Activated B cell treated with CpG ODN at 0.5 μM for 24 hours (primary cell): ENCODE measurements at regions not wholly inside any gene's neighbourhood (a gene's known extent, or its start where the extent isn't known, plus 50 kb on each side); places are given as distances from the start of the nearest gene placed in this dataset.

ENCODE experiments used
- ATAC-seq: fragments of 200-7000 bp; cut with Tn5 transposase; one replicate; pipeline ENCODE4 v1.10.0; 2021; ENCODE audit warnings: low read depth, mild to moderate bottlenecking, moderate library complexity
- CTCF ChIA-PET: fragments of 350-600 bp; sonication (Branson Sonifier 250); formaldehyde crosslinking; loops from one replicate; lab custom pipeline; 2021; ENCODE audit warnings: antibody characterized with exemption; lab: Charles Lee
- POLR2A ChIA-PET: fragments of 350-600 bp; sonication (Branson Sonifier 250); formaldehyde crosslinking; loops from one replicate; lab custom pipeline; 2021; ENCODE audit warnings: antibody characterized with exemption; lab: Charles Lee
- DNase-seq: peaks from one replicate; pipeline ENCODE4 v3.0.0; 2022
- H3K27ac Mint-ChIP-seq: one replicate; pipeline ENCODE4 v1.8.0; 2020; ENCODE audit warnings: mixed read lengths
- H3K27me3 Mint-ChIP-seq: one replicate; pipeline ENCODE4 v1.8.0; 2021; ENCODE audit warnings: mixed read lengths
- H3K36me3 Mint-ChIP-seq: one replicate; pipeline ENCODE4 v1.8.0; 2021; ENCODE audit warnings: low read depth, mixed read lengths
- H3K4me1 Mint-ChIP-seq: one replicate; pipeline ENCODE4 v1.8.0; 2021; ENCODE audit warnings: mixed read lengths
- H3K4me3 Mint-ChIP-seq: one replicate; pipeline ENCODE4 v1.8.0; 2020; ENCODE audit warnings: mild to moderate bottlenecking, mixed read lengths
- H3K9me3 Mint-ChIP-seq: one replicate; pipeline ENCODE4 v1.8.0; 2020; ENCODE audit warnings: mixed read lengths
- CTCF ChIP-seq: fragments of 200-600 bp; IDR thresholded peaks from one replicate; pipeline ENCODE4 v1.8.0; 2022; ENCODE audit warnings: antibody characterized with exemption, mild to moderate bottlenecking
- intact Hi-C: fragments of 100-400 bp; cut with micrococcal nuclease; formaldehyde crosslinking; loops from one replicate; pipeline ENCODE4 v1.15.1; 2024

GRCh38 chr5:84478603-84479002 lies 93.9 kb upstream of the EDIL3 start:
- H3K4me1 Mint-ChIP-seq = no peaks in the 10 kb centered on the region
- no peak for DNase-seq
- POLR2A ChIA-PET = no interaction called here
- intact Hi-C loops = no loop called here
- TF ChIP-seq CTCF = no peak
- no peaks in the 10 kb centered on the region for H3K27me3 Mint-ChIP-seq
- H3K4me3 Mint-ChIP-seq = no peak overlapping the region
- ATAC-seq = no peak
- CTCF ChIA-PET = no interaction called here
- no peak overlapping the region for H3K27ac Mint-ChIP-seq
- peaks cover 10% of the 10 kb centered on the region for H3K9me3 Mint-ChIP-seq
- H3K36me3 Mint-ChIP-seq = no peaks in the 10 kb centered on the region

GRCh38 chr5:84477485-84477884 lies 92.8 kb upstream of the EDIL3 start:
- H3K27me3 Mint-ChIP-seq = no peaks in the 10 kb centered on the region
- intact Hi-C loops = no loop called here
- CTCF ChIA-PET = no interaction called here
- no peaks in the 10 kb centered on the region for H3K4me1 Mint-ChIP-seq
- no peak overlapping the region for H3K4me3 Mint-ChIP-seq
- H3K36me3 Mint-ChIP-seq = no peaks in the 10 kb centered on the region
- peaks cover 10% of the 10 kb centered on the region for H3K9me3 Mint-ChIP-seq
- H3K27ac Mint-ChIP-seq = no peak overlapping the region
- no peak for TF ChIP-seq CTCF
- POLR2A ChIA-PET = no interaction called here
- DNase-seq (no peak), ATAC-seq (no peak)

- no peak for TF ChIP-seq CTCF
- Mint-ChIP-seq H3K36me3 (no peaks in the 10 kb centered on the region), H3K9me3 (peaks cover 6% of the 10 kb centered on the region), H3K4me1 (no peaks in the 10 kb centered on the region), H3K4me3 (no peak overlapping the region), H3K27ac (no peak overlapping the region), H3K27me3 (no peaks in the 10 kb centered on the region)
- ChIA-PET POLR2A (no interaction called here), CTCF (no interaction called here)
- no peak for DNase-seq
- no peak for ATAC-seq
- intact Hi-C loops = no loop called here
These were observed 89.4 kb upstream of the EDIL3 start for GRCh38 chr5:84474126-84474525.

- Mint-ChIP-seq H3K4me1 (no peaks in the 10 kb centered on the region), H3K27me3 (no peaks in the 10 kb centered on the region), H3K36me3 (no peaks in the 10 kb centered on the region), H3K27ac (no peak overlapping the region), H3K9me3 (peaks cover 15% of the 10 kb centered on the region), H3K4me3 (no peak overlapping the region)
- ChIA-PET POLR2A (no interaction called here), CTCF (no interaction called here)
- no peak for TF ChIP-seq CTCF
- DNase-seq = no peak
- intact Hi-C loops = no loop called here
- no peak for ATAC-seq
These were observed 68.7 kb upstream of the EDIL3 start for GRCh38 chr5:84453405-84453804.

- Mint-ChIP-seq H3K36me3 (no peaks in the 10 kb centered on the region), H3K4me1 (no peaks in the 10 kb centered on the region), H3K27ac (no peak overlapping the region), H3K4me3 (no peak overlapping the region), H3K27me3 (no peaks in the 10 kb centered on the region), H3K9me3 (peaks cover 15% of the 10 kb centered on the region)
- TF ChIP-seq CTCF = no peak
- ChIA-PET POLR2A (no interaction called here), CTCF (no interaction called here)
- intact Hi-C loops = no loop called here
- ATAC-seq (no peak), DNase-seq (no peak)
These were observed 66.1 kb upstream of the EDIL3 start for GRCh38 chr5:84450617-84451414.
